GM18517 (cell line): ENCODE measurements at regions not wholly inside any gene's neighbourhood (a gene's known extent, or its start where the extent isn't known, plus 50 kb on each side); places are given as distances from the start of the nearest gene placed in this dataset.

Source experiments
- ATAC-seq: cut with Tn5 transposase; IDR thresholded peaks from one replicate; pipeline ENCODE4 v1.9.1; 2021; ENCODE audit warnings: mild to moderate bottlenecking, moderate library complexity; ENCODE audit not compliant: unreplicated experiment

DNA sequence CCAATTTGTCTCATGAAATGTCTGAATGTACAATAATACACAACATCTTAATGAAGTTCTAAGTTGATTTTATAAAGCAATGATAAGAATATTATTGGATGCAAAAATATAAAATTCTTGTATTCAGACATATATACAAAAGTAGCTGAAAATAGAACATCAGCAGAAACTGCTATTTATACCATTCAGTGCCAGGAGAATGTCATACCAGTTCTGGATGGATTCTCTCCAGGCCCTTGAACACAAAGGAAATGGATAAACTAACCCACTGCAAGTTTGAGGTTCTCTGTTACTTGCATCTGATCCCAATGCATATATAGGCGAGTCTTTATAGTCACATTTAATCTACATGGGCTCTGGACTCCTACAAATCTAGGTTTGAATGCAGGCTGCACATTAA is 126.3 kb upstream of the KLF3 start:
- no peak for ATAC-seq

DNA sequence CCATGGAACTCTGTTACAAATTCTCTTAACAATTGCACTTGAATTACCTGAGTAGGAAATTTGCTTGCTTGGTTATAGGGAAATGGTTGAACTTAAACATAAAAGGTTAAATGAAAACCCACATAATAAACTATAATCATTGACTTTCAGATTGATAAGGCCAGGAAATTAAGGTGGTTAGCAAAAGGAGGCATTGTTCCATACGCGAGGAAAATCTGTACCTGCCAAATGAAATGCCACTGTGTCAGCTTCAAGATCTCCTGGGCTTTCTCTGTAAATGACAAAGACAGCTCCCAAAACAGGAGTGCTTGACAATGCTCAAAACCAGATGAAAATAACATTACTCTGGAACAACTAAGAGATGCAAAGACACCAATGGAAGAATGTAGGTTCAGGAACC is 125.5 kb upstream of the KLF3 start:
- no peak for ATAC-seq

DNA sequence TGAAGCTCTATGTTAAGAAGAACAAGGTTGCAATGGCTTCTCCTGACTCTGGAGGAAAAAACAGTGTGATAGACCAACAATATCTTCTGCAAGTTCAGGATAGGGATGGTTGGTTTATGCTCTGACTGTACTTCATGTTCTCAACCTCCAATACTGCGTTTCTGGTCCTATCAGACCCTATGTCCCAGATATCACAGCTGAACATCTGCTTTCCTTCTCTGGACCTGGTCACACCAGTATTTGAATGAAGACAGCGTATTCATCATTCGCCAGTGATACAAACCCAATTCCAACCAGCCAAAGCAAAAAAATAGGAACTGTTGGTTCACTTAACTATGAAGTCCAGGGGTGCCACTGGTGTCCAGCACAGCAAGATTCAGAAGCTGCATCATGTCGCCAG is 124.5 kb upstream of the KLF3 start:
- no peak for ATAC-seq

DNA sequence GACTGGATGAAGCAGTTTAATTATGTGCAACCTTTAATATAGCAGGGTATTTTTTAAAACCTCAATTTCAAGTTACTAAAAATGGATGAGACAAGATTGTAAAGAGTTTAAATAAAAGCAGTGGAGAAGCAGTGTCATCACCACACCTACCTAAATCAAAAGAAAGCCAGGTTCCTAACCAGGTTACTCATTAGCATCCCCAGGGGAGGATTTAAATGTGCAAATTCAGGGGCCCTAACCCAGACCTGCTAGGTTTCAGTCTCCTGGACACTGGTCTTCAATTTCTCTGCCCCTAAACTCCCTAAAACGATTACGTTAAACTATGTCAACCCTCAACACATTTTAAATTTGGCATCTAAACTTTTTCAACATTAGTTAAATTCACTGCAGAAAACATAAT is 116.9 kb upstream of the KLF3 start:
- ATAC-seq = no peak

DNA sequence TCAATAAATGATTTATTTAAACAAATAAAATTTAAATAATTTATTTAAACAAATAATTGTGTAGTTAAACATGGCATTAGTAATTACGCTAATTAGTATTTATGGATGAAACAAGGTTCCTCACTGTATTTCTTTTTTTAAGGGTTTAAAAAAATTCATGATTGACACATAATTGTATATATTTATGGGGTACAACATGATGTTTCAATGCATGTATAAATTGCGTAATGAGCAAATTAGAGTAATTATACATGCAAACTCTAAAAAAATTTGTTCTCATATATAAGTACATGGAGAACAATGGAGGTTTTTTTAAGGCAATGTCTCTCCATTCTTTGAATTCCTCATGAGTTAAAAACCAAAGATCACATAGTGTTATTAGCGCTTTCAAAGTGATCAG is 115.7 kb upstream of the KLF3 start:
- no peak for ATAC-seq

DNA sequence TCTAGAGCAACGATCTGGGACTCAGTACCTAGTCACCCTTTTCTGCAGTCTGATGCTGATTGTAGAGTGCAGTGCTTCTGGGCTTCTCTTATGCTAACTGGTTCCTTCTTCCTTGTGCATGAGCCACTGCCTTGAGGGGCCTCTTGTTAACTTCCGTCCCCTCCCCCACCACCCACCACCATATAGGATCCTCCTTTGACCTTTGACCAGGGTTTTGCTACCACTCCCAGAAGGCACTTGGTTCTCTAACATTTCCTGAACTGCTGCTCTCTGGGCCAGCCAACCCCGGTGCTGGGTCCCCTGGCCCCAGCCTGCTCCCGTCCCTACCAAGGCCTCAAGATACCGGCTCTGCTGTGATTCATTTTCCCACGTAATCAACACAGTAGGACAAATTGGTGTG is 104.6 kb upstream of the KLF3 start:
- ATAC-seq = no peak

DNA sequence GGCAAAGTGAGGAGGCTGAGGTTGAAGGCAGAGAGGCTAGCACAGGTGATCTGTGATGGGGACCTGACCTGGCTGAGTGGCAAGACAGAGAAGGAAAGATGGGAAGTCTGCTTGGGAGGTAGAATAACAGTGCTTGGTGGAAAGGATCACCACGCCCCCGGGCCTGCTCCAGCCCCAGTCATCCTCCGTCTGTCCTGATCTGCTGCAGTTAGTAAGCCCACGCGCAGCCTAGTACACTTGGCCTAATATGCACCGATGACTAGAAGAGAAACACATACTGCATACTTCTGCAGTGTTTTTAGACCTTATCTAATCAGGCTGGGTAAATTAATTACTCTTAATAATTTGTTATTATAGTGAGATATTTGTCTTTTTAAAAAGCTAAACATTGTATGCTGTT is 103.7 kb upstream of the KLF3 start:
- no peak for ATAC-seq

DNA sequence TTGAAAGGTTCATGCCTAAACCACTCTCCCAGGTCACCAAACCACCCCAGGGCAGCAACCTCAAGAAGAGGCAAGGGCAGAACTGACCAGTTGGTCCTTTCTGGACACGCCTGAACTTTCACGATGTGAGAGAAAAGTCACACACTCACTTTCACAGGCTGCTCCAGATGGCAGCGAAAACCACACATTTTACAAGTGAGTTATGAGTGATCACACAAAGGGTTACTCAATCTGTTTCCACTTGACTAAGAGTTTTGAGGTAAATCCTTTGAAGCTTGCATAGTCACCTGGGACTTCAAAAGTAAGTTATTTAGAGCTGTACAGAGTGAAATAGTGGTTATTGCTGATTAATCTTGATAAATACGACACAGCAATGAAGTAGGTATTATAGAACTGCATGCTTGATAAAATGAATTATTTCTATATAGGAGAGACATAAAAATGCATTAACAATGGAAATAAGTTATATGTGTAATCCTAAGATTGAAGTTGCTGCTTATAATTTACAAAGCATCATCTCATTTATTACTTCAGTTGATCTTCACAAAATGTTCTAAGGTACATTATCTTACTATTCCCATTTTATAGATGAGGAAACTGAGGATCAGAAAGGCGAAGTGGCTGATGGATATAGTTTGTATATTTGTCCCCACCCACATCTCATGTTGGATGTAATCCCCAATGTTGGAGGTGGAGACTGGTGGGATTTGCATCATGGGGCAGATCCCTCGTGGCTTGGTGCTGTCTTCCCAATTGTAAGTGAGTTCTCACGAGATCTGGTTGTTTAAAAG is 103.0 kb upstream of the KLF3 start:
- peak; percentile 87 for ATAC-seq

DNA sequence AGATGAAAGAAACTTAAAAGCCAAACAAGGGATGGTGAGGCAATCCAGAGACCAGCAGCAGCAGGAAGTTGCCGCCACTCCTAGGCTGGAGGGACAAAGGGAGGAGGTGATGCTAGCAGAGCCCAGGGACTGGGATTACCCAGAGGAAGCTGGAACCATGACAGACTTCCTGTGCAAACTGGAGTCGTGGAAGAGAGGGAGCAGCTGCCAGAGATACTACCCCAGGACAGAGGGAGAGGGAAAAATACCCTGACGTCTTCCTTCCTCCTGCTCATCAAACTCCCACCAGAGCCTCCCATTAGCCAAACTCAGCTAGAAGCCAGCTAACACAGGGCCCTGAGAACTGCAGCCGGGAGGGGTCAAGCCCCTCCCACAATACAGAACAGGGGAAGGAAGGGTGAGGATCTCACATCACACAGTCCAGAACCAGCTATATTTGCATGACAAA is 101.2 kb upstream of the KLF3 start:
- no peak for ATAC-seq

DNA sequence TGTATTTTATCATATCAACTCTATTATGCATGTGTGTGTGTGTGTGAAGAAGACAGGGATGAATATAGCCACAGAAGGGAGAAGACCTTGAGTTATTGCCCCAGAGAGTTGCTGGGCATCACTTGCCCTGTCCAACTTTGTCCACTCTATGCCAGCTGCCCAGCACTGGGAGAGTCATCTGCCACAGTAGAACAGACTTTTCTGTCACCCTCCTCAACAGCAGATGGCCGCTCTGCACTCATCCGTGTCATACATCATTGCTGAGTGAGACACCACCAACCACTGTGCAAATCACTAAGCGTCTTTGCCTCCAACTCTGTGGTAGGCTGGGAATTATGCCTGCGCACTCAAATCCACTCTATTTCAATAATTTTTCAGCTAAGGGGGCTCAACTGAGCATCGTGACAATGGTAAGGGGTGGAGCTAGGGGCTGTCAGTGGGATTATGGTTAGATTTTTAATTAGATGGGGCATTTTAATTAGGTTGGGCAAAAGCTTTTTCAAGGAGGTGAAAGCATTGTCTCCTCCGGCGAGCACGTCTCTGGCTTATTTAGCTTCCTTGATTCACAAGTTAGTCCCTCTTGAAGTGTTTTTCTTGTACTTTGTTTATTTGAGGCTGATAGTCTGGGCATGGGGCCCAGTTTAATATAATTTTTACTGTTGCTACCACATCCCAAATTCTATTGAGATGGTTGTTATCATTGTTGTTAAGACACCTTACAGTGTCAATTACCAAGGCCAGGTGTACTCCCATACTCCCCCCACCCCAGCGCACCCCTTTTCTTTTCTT is 100.1 kb upstream of the KLF3 start:
- no peak for ATAC-seq

DNA sequence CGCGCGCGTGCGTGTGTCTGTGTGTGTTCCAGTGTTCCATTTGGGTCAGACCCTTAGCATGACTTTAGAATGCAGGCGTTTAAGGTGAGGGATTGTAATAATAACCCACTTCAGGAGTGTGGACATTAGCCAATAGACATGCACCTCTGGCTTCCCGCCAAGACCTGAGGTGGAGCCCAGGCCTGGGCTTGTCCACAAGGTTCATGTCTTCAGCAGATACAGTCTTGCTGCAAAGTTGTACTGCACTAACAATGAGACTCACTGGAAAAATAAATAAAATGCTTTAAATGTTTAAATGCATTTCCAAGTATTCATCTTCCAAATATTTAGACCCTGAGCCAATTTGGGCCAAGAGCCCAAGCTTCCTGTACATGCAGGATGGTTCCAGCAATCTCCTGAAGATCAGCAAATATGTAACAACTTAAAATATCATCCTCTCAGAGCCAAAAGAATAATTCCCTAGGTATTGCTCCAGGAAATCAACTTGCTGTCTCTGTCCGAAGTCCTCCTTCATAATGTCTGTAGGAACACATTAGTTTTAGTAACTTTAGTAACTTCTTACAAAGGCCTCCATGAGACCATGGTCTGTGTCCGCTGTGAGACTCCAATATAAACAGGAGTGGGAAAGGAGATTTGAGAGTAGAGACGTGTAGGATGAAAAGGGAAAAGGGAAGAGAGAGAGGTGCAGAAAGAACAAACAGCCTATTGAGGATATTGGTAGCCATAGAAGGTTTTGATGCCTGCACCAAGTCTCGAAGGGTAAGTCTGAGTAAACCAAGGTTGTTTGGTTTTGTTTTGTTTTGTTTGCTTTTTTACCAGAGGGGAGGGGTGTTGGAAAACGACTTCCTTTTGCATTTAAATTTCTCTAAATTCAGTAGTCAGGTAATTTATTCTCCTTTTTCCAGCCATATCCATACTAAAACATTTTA is 98.5 kb upstream of the KLF3 start:
- no peak for ATAC-seq

DNA sequence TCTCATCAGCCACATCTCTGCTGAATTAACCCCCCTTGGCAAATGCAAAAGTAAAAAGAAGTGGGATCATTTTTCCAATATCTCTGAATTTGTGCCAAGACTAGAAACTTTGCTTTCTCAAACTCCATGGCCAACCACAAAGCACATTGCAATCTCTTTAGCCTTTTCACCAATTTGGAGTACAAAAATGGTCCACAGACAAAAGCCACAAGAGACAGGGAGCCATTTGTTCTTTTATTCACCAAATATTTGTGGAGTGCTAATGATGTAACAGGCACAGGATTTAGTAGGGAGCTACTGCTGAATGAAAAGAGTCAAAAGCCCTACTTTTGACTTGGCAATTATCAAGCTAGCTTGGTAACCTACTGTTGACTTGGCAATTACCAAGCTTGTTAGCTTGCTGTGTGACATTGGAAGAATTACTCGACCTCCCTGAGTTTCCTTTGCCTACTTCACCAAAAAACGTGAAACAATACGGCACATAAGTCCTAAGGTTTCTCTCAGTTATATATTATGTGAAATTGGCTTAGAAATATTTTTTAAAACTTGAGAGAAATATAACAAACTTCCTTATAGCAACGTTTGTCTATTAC is 97.1 kb upstream of the KLF3 start:
- no peak for ATAC-seq

DNA sequence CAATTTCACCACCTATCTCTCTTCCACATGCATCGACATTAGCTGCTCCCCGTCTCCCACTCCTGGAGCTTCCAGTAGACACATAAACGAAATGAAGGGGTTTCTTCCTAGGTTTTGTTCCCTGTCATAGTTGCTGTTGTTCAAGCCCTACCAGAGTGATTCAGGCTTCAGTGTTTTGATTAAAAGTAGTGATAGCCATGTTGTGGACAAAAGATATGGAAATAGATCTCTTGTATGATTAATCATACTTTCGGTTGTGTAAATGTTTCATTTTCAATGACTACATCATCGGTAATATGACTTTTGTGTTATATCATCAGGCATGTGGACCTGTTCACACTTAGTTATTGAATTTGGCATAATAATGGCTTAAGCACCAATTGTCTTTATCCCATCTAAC is 96.5 kb upstream of the KLF3 start:
- ATAC-seq = no peak

DNA sequence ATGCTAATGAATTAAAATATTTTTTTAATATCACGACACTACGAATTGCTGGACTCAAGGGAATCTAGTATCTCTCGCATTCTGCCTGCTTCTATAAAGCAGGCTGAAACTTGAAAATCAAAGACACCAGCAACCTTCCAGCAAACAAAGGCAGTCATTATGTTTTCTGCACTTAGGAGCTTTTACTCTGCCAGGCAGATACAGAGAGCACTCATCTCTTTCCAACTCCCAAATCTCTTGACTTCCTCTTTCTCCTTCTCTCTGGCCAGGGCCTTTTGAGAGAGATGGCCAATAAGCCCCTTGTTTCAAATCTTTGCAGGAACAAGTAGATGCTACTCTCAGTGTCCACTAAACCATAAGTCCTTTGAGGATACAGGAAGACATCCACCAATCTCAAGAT is 95.2 kb upstream of the KLF3 start:
- ATAC-seq = no peak

DNA sequence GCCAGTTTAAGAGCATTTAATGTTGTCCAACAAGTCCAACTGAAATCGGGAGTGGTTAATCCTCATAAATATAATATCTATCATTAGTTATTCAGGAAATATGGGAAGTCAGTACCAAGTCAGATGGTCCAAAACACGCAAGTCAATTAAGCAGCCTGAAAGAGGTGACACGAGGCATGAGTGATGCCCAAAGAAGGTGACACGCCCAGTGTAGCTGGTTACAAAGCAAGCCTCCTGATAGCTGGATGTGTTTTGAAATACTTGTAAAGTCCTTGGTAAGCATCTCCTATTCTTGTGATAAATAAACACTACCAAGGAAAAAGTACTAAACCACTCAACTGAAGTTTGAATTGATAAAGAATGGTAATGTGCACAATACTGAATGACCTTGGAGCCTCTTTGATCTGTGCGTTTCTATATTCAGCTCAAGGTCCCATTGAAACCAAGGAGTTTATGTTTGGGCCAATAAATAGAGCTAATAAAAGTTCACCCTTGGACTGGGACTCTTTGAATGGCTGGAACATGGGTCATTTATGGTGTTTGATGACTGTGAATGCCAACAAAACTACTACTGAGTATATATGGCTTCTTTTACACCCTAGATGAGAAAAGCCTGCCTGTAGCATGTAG is 93.2 kb upstream of the KLF3 start:
- no peak for ATAC-seq

DNA sequence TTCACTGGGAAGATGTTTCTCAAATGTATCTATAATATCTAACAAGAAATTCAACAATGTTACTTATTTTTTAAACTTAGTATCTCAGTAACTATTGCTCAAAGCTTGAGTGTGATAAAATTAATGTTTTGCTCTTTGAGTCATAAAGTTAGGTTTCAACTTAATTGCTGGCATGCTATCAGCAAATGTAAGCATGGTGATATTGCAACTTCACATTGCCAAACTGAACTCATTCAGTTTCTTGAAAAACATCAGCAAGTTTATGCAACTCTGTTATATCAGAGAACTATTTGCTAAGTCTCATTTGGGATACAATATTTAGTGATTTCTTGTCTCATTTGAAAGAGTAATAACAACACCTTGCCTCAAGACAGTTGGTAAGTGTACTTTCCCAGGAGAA is 91.2 kb upstream of the KLF3 start:
- no peak for ATAC-seq

DNA sequence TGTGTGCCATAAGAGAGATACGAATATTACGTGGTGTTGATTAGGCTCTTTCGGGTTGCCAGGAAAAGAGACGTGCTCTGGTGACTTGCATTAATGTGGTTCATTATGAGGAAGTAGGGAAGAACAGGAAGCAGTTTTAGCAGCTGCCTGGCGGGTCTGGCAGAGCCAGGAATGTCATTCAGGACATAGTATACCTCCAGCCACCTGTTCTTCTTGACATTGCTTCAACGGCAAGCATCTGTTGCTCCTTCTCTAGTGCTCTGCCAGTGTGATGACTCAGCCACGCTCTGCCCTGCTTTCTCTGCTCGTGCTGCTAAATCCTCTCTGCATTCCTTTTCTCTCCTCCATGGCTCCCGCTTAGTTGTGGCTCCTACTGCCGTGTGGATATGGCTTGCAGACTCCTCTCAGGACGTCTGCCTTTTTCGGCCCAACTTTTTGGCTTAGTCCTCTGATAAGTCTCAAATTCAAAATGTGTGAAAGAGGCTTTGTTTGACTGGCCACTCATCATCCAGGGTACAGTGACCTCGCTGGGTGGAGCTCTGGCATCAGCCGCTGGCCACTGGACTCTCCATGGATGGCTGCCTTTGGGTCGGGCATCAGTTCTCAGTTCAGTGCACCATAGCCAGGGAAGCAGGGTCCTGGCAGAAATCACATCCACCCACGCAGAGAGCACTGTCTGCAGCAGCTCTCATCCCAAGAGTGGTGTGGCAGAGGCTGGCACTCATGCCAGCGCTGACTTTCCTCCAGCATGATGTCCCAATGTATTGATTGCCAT is 89.3 kb upstream of the KLF3 start:
- ATAC-seq = no peak

DNA sequence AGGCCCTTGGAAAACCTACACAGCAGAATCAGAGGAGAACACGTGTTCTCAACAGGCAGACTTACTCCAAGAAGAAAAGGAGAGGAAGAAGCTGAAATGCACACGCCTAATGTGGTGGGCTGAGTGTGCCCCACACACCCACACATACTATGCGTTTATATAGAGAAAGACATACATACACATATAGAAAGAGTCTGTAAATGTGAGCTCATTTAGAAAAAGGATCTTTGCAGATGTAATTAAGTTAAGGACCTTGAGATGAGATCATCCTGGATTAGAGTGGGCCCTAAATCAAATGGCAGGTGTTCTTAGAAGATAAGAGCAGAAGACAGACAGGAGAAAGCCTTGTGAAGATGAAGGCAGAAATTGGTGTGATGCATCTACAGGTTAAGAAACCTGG is 87.2 kb upstream of the KLF3 start:
- no peak for ATAC-seq

DNA sequence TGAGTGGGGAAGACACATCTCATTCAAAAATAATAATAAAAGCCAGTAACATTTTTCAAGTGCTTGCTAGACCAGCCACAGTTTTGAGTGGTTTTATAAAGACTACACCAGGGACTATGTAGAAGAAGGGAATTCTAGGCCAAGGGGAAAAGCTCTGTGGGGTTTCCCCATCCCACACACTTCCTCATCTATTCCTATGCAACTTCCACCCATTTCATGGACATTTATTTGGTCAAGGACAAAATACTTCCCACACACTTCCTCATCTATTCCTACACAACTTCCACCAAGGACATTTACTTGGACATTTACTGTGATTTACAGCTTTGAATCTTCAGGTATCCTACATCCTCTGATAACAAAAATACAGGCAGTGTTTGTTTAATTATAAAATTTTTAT is 86.5 kb upstream of the KLF3 start:
- no peak for ATAC-seq
